ENCODE measurements at regions not wholly inside any gene's neighbourhood (a gene's known extent, or its start where the extent isn't known, plus 50 kb on each side); places are given as distances from the start of the nearest gene placed in this dataset.

- TF ChIP-seq HMGXB4 (CRISPR knock-in tag; IDR thresholded peaks at IDR 0.05; ENCODE audit: borderline replicate concordance) = no peak
- TF ChIP-seq CTCF (IDR thresholded peaks at IDR 0.05) = no peak
- TF ChIP-seq CBX8 (IDR thresholded peaks at IDR 0.05) = no peak
- no peak for TF ChIP-seq POLR2A (IDR thresholded peaks at IDR 0.05; ENCODE audit: low read length)
- TF ChIP-seq KDM5A (IDR thresholded peaks at IDR 0.05) = no peak
- TF ChIP-seq NPAS2 (CRISPR knock-in tag; IDR thresholded peaks at IDR 0.05; ENCODE audit: borderline replicate concordance) = no peak
- no peak for TF ChIP-seq MAX (IDR thresholded peaks at IDR 0.05)
- TF ChIP-seq ZNF302 (CRISPR knock-in tag; IDR thresholded peaks at IDR 0.05) = no peak
These were observed 51.3 kb upstream of the SPRY1 start for GRCh38 chr4:123345137-123345934.
